Mammary epithelial cell (primary cell): ENCODE measurements at regions not wholly inside any gene's neighbourhood (a gene's known extent, or its start where the extent isn't known, plus 50 kb on each side); places are given as distances from the start of the nearest gene placed in this dataset.

Experiments used
- EZH2 ChIP-seq: IDR thresholded peaks from 2 replicates; pipeline ENCODE4 v1.6.1; 2012; ENCODE audit warnings: low read length, inconsistent platforms, borderline replicate concordance
- TF ChIP-seq, protein P1 (sequence below), 2 donors: IDR thresholded peaks in 1 of 2; conservative IDR thresholded peaks in 1 of 2; 2 replicates each; pipeline ENCODE4 v1.5.1; 2011 to 2012; ENCODE audit warnings: inconsistent platforms in 2 of 2, low read length in 2 of 2, mild to moderate bottlenecking in 2 of 2, control low read depth in 1 of 2, low read depth in 1 of 2; ENCODE audit not compliant: insufficient read depth in 1 of 2; ENCODE audit errors: extremely low read depth in 1 of 2

DNA sequence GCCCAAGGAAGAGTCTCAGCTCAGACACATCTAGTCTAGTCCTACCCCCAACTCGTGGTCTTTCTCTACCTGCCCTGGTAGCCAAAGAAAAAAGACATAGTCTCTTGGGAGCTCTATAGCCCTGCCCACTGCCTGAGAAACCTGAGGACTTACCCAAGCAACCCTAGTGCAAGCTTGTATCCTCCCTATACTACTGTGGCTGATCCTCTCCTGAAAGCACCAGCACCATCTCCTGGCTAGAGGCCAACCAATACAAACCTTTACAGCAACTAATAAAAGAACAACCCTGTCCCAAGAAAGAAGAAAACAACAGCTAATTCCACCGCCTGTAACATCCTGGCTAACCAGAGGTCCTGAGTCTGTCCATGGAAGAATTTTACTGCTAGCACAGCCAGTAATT, 532.4 kb downstream of the SLITRK6 start:
- TF ChIP-seq, protein P1, sequence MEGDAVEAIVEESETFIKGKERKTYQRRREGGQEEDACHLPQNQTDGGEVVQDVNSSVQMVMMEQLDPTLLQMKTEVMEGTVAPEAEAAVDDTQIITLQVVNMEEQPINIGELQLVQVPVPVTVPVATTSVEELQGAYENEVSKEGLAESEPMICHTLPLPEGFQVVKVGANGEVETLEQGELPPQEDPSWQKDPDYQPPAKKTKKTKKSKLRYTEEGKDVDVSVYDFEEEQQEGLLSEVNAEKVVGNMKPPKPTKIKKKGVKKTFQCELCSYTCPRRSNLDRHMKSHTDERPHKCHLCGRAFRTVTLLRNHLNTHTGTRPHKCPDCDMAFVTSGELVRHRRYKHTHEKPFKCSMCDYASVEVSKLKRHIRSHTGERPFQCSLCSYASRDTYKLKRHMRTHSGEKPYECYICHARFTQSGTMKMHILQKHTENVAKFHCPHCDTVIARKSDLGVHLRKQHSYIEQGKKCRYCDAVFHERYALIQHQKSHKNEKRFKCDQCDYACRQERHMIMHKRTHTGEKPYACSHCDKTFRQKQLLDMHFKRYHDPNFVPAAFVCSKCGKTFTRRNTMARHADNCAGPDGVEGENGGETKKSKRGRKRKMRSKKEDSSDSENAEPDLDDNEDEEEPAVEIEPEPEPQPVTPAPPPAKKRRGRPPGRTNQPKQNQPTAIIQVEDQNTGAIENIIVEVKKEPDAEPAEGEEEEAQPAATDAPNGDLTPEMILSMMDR (conservative IDR thresholded peaks at IDR 0.05 in 1 of 2, IDR thresholded peaks at IDR 0.05 in 1 of 2; ENCODE audit: extremely low read depth in 1 of 2, insufficient read depth in 1 of 2, low read depth in 1 of 2, low read length in 2 of 2), result no peak
- no peak for TF ChIP-seq EZH2
